B cell (primary cell): ENCODE measurements at regions not wholly inside any gene's neighbourhood (a gene's known extent, or its start where the extent isn't known, plus 50 kb on each side); places are given as distances from the start of the nearest gene placed in this dataset.
A peak's percentile ranks its signal among the peaks of the same experiment; 100 is the strongest.
"Not testable (repeated sequence)": the region's sequence is repeated elsewhere in the genome, so short reads cannot be mapped to it uniquely, and the experiment has no call there.

ENCODE experiments used
- ATAC-seq: fragments of 200-7000 bp; cut with Tn5 transposase; one replicate; pipeline ENCODE4 v1.10.0; 2021; ENCODE audit warnings: low read depth, mild to moderate bottlenecking, moderate number of reproducible peaks, moderate library complexity
- CTCF ChIA-PET: fragments of 350-600 bp; sonication (Branson Sonifier 250); formaldehyde crosslinking; loops from one replicate; lab custom pipeline; 2021; ENCODE audit warnings: antibody characterized with exemption, inconsistent platforms; lab: Charles Lee
- POLR2A ChIA-PET: fragments of 350-600 bp; sonication (Branson Sonifier 250); formaldehyde crosslinking; loops from one replicate; lab custom pipeline; 2021; ENCODE audit warnings: antibody characterized with exemption; lab: Charles Lee
- DNase-seq: peaks from one replicate; pipeline ENCODE4 v3.0.0; 2013
- H2AFZ ChIP-seq: 2 replicates; pipeline ENCODE4 v1.6.1; 2012; ENCODE audit warnings: mild to moderate bottlenecking, low read depth, low read length; ENCODE audit not compliant: insufficient read depth, poor library complexity, severe bottlenecking
- H3K27ac ChIP-seq, 2 donors: 1 replicate in 1 of 2; 2 replicates in 1 of 2; pipeline ENCODE4 v1.5.1; 2012 to 2013; ENCODE audit warnings: low read length in 2 of 2, mild to moderate bottlenecking in 2 of 2, moderate library complexity in 1 of 2
- H3K27me3 ChIP-seq, 4 experiments: fragments of 200-600 bp in 1 of 4; sonication (generic) in 1 of 4; replicated peaks in 1 of 4; 1 replicate in 2 of 4; 2 replicates in 2 of 4; pipeline versions ENCODE4 v1.6.1 to v1.7.0; 2013 to 2016; ENCODE audit warnings: low read length in 3 of 4, mild to moderate bottlenecking in 2 of 4, mixed read lengths in 1 of 4, moderate library complexity in 1 of 4; ENCODE audit not compliant: insufficient read depth in 4 of 4, control insufficient read depth in 3 of 4; ENCODE audit errors: control extremely low read depth in 1 of 4
- H3K36me3 ChIP-seq, 2 experiments: replicated peaks in 1 of 2; 1 replicate in 1 of 2; 2 replicates in 1 of 2; pipeline versions ENCODE4 v1.6.1 to v1.7.1; 2013; ENCODE audit warnings: low read length in 1 of 2; ENCODE audit not compliant: insufficient read depth in 2 of 2, control insufficient read depth in 1 of 2; ENCODE audit errors: control extremely low read depth in 1 of 2, extremely low read depth in 1 of 2
- H3K4me1 ChIP-seq, 2 donors: fragments of 200-600 bp in 1 of 2; sonication (generic) in 1 of 2; 1 replicate in 1 of 2; 2 replicates in 1 of 2; pipeline versions ENCODE4 v1.5.1 to v1.6.1; 2013 to 2017; ENCODE audit warnings: low read length in 2 of 2; ENCODE audit not compliant: control insufficient read depth in 2 of 2, insufficient read depth in 2 of 2
- H3K4me2 ChIP-seq: replicated peaks from 2 replicates; pipeline ENCODE3; 2012; ENCODE audit warnings: mild to moderate bottlenecking, low read depth, low read length; ENCODE audit not compliant: poor library complexity, severe bottlenecking
- H3K4me3 ChIP-seq, 5 experiments: fragments of 200-600 bp in 1 of 5; sonication (generic) in 1 of 5; 1 replicate in 3 of 5; 2 replicates in 2 of 5; pipeline versions ENCODE4 v1.5.1 to v1.7.0; 2011 to 2016; ENCODE audit warnings: low read length in 4 of 5, mild to moderate bottlenecking in 4 of 5, low read depth in 2 of 5, control low read depth in 1 of 5, moderate library complexity in 1 of 5; ENCODE audit not compliant: insufficient read depth in 1 of 5; ENCODE audit errors: control extremely low read depth in 1 of 5, extremely low read depth in 1 of 5
- H3K79me2 ChIP-seq: fragments of 200-600 bp; sonication (generic); one replicate; pipeline ENCODE4 v1.6.0; 2016; ENCODE audit warnings: low read length; ENCODE audit not compliant: control insufficient read depth, insufficient read depth
- H3K9ac ChIP-seq: fragments of 200-600 bp; sonication (generic); 2 replicates; pipeline ENCODE4 v1.6.1; 2017; ENCODE audit warnings: mild to moderate bottlenecking, low read length, moderate library complexity
- H3K9me3 ChIP-seq, 3 donors: one replicate each; pipeline versions ENCODE4 v1.6.1 to v1.7.1; 2013; ENCODE audit warnings: low read length in 2 of 3; ENCODE audit not compliant: control insufficient read depth in 2 of 3, insufficient read depth in 1 of 3; ENCODE audit errors: control extremely low read depth in 1 of 3
- H4K20me1 ChIP-seq: 2 replicates; pipeline ENCODE4 v1.6.0; 2012; ENCODE audit warnings: mild to moderate bottlenecking, low read length; ENCODE audit not compliant: insufficient read depth, control insufficient read depth, poor library complexity, severe bottlenecking
- H3K27ac Mint-ChIP-seq: one replicate; pipeline ENCODE4 v1.8.0; 2021; ENCODE audit warnings: mixed read lengths
- H3K27me3 Mint-ChIP-seq: one replicate; pipeline ENCODE4 v1.8.0; 2021; ENCODE audit warnings: mixed read lengths
- H3K4me1 Mint-ChIP-seq: one replicate; pipeline ENCODE4 v1.8.0; 2021; ENCODE audit warnings: mixed read lengths
- H3K4me3 Mint-ChIP-seq: one replicate; pipeline ENCODE4 v1.8.0; 2021; ENCODE audit warnings: mixed read lengths
- H3K9me3 Mint-ChIP-seq: one replicate; pipeline ENCODE4 v1.8.0; 2022; ENCODE audit warnings: mixed read lengths; ENCODE audit not compliant: insufficient read depth
- CTCF ChIP-seq: fragments of 200-600 bp; IDR thresholded peaks from one replicate; pipeline ENCODE4 v1.8.0; 2022; ENCODE audit warnings: antibody characterized with exemption, mild to moderate bottlenecking
- EZH2 ChIP-seq: IDR thresholded peaks from 2 replicates; pipeline ENCODE4 v1.6.1; 2012; ENCODE audit warnings: borderline replicate concordance, low read depth, mild to moderate bottlenecking, moderate library complexity, low read length; ENCODE audit not compliant: insufficient read depth, poor library complexity, severe bottlenecking
- WGBS: methylation state at CpG from one replicate; pipeline ENCODE4 v1.1.5; 2013; ENCODE audit warnings: missing lambda C conversion rate; ENCODE audit not compliant: insufficient coverage; 5-methylcytosine and 5-hydroxymethylcytosine counted together
- intact Hi-C: fragments of 100-400 bp; cut with micrococcal nuclease; formaldehyde crosslinking; loops from one replicate; pipeline ENCODE4 v1.10.0; 2022

GRCh38 chr21:17128132-17128531, 384.7 kb upstream of the CXADR start:
- TF ChIP-seq CTCF (no peak), EZH2 (no peak)
- 66% methylated on average over 3 of the region's 5 CpGs for WGBS
- intact Hi-C loops: no loop called here
- ChIA-PET POLR2A (no interaction called here), CTCF (no interaction called here)
- Histone ChIP-seq H3K27ac (no peak overlapping the region), H3K4me3 (no peak overlapping the region), H3K4me2 (no peak overlapping the region), H3K9ac (no peak overlapping the region), H3K27me3 (no peaks in the 10 kb centered on the region), H3K4me1 (no peaks in the 10 kb centered on the region), H4K20me1 (no peaks in the 10 kb centered on the region), H3K36me3 (no peaks in the 10 kb centered on the region), H3K9me3 (peaks cover 0 to 10% (median 1%) of the 10 kb centered on the region in 3 donors), H2AFZ (no peak overlapping the region), H3K79me2 (no peaks in the 10 kb centered on the region)
- Mint-ChIP-seq H3K27ac (no peak overlapping the region), H3K4me1 (no peaks in the 10 kb centered on the region), H3K27me3 (no peaks in the 10 kb centered on the region), H3K9me3 (no peaks in the 10 kb centered on the region), H3K4me3 (no peak overlapping the region)
- DNase-seq (no peak), ATAC-seq (no peak)

GRCh38 chr21:17139159-17139558, 373.7 kb upstream of the CXADR start:
- H3K36me3 ChIP-seq, H4K20me1 ChIP-seq, DNase-seq, CTCF ChIA-PET, H3K27ac Mint-ChIP-seq, H3K9me3 ChIP-seq, H3K4me2 ChIP-seq, intact Hi-C loops, H3K27me3 ChIP-seq, H3K79me2 ChIP-seq, H3K27me3 Mint-ChIP-seq, H3K4me3 ChIP-seq, H3K9me3 Mint-ChIP-seq, H3K4me1 Mint-ChIP-seq, H3K4me1 ChIP-seq, ATAC-seq, H3K9ac ChIP-seq, H3K27ac ChIP-seq, POLR2A ChIA-PET: not testable (repeated sequence)
- H3K4me3 Mint-ChIP-seq: peak overlapping the region; percentile 1
- WGBS: 66% methylated on average over 2 of the region's 3 CpGs
- H2AFZ ChIP-seq: peak overlapping the region; percentile 46
